HepG2 (cell line): ENCODE measurements at regions not wholly inside any gene's neighbourhood (a gene's known extent, or its start where the extent isn't known, plus 50 kb on each side); places are given as distances from the start of the nearest gene placed in this dataset.

Source experiments
- ATAC-seq: fragments of 200-7000 bp; cut with Tn5 transposase; 3 replicates; pipeline ENCODE4 v1.9.1; 2020; ENCODE audit warnings: mild to moderate bottlenecking, moderate library complexity
- BruUV-seq: library from RNA; stranded (reverse); fragments of 400-500 nt; replicated peaks from 2 replicates; lab custom pipeline; 2021; lab: Mats Ljungman, UMichigan
- CTCF ChIA-PET: fragments of 300-600 bp; formaldehyde crosslinking; extraction: SDS; loops from one replicate; lab custom pipeline; 2021; ENCODE audit warnings: low total read pairs, inconsistent platforms, low intra/inter-chr PET ratio; lab: Yijun Ruan, JAX
- POLR2A ChIA-PET: fragments of 350-600 bp; sonication (Branson Sonifier 250); formaldehyde crosslinking; loops from one replicate; lab custom pipeline; 2020; ENCODE audit warnings: antibody characterized with exemption, inconsistent platforms; lab: Yijun Ruan, JAX
- DNase-seq: peaks from one replicate; pipeline ENCODE4 v3.0.0-alpha.2; 2015; ENCODE audit warnings: low spot score
- FAIRE-seq: peaks from 3 replicates; lab custom pipeline; 2011; peaks lifted over from hg19 to GRCh38; lab: Jason Lieb, UNC
- H2AFZ ChIP-seq: one replicate; pipeline ENCODE4 v1.6.1; 2011; ENCODE audit warnings: low read length, inconsistent platforms
- H3K27ac ChIP-seq: fragments of 300-600 bp; 3 replicates; pipeline ENCODE4 v1.8.0; 2011; ENCODE audit warnings: mixed run types, mild to moderate bottlenecking, mixed read lengths, low read length, inconsistent platforms; ENCODE audit not compliant: insufficient read depth; ENCODE audit errors: extremely low read length
- H3K27me3 ChIP-seq, 2 experiments: fragments of 200-600 bp in 1 of 2; 2 replicates in 1 of 2; 3 replicates in 1 of 2; pipeline versions ENCODE4 v1.6.0 to v1.8.0; 2011; ENCODE audit warnings: low read length in 2 of 2, mild to moderate bottlenecking in 2 of 2, moderate library complexity in 2 of 2, inconsistent platforms in 1 of 2; ENCODE audit not compliant: insufficient read depth in 2 of 2, control insufficient read depth in 1 of 2
- H3K36me3 ChIP-seq, 2 experiments: fragments of 200-600 bp in 1 of 2; replicated peaks in 1 of 2; 2 replicates in 1 of 2; 3 replicates in 1 of 2; pipeline versions ENCODE4 v1.5.1 to v1.8.0; 2011; ENCODE audit warnings: low read length in 2 of 2, inconsistent platforms in 1 of 2; ENCODE audit not compliant: insufficient read depth in 2 of 2, control insufficient read depth in 1 of 2
- H3K4me1 ChIP-seq: 2 replicates; pipeline ENCODE4 v1.5.1; 2012; ENCODE audit warnings: low read length, inconsistent platforms; ENCODE audit not compliant: insufficient read depth
- H3K4me2 ChIP-seq: 2 replicates; pipeline ENCODE4 v1.6.0; 2011; ENCODE audit warnings: low read depth, low read length, inconsistent platforms
- H3K4me3 ChIP-seq, 3 experiments: fragments of 200-600 bp in 1 of 3; sonication (generic), shearing (Covaris generic) in 1 of 3; replicated peaks in 1 of 3; 2 replicates each; pipeline ENCODE4 v1.5.1; 2011 to 2016; ENCODE audit warnings: low read length in 3 of 3, inconsistent platforms in 2 of 3, low read depth in 2 of 3, mild to moderate bottlenecking in 2 of 3, control low read depth in 1 of 3, mixed read lengths in 1 of 3; ENCODE audit not compliant: insufficient read depth in 1 of 3
- H3K79me2 ChIP-seq: one replicate; pipeline ENCODE4 v1.6.1; 2011; ENCODE audit warnings: low read length, inconsistent platforms; ENCODE audit not compliant: insufficient read depth
- H3K9ac ChIP-seq: 2 replicates; pipeline ENCODE4 v1.6.0; 2011; ENCODE audit warnings: mild to moderate bottlenecking, low read depth, low read length, inconsistent platforms; ENCODE audit not compliant: insufficient read depth
- H3K9me3 ChIP-seq: 2 replicates; pipeline ENCODE4 v1.5.1; 2012; ENCODE audit warnings: mild to moderate bottlenecking, low read length
- H4K20me1 ChIP-seq: 2 replicates; pipeline ENCODE4 v1.6.0; 2011; ENCODE audit warnings: inconsistent platforms, mild to moderate bottlenecking, low read length, moderate library complexity; ENCODE audit not compliant: insufficient read depth
- SMAD1 ChIP-seq: sonication (generic); formaldehyde crosslinking; IDR thresholded peaks from 2 replicates; pipeline ENCODE4 v1.4.0; 2020; ENCODE audit warnings: missing genetic modification reagents, low read depth, mild to moderate bottlenecking, borderline replicate concordance
- TBX2 ChIP-seq: sonication (generic); formaldehyde crosslinking; IDR thresholded peaks from 2 replicates; pipeline ENCODE4 v1.5.0; 2020; ENCODE audit warnings: missing genetic modification reagents, mild to moderate bottlenecking, borderline replicate concordance
- TBX3 ChIP-seq: fragments of 450-650 bp; IDR thresholded peaks from 2 replicates; pipeline ENCODE4 v1.6.1; 2017; ENCODE audit warnings: antibody characterized with exemption, mild to moderate bottlenecking, inconsistent platforms, borderline replicate concordance
- THAP7 ChIP-seq: sonication (generic); formaldehyde crosslinking; IDR thresholded peaks from 2 replicates; pipeline ENCODE4 v1.8.1; 2023; ENCODE audit warnings: mild to moderate bottlenecking, missing genetic modification reagents
- ZBTB44 ChIP-seq: sonication (generic); formaldehyde crosslinking; IDR thresholded peaks from 2 replicates; pipeline ENCODE4 v1.4.0; 2020; ENCODE audit warnings: missing genetic modification reagents
- ZFP90 ChIP-seq: sonication (generic); formaldehyde crosslinking; IDR thresholded peaks from 2 replicates; pipeline ENCODE4 v1.8.0; 2022; ENCODE audit warnings: missing genetic modification reagents, mild to moderate bottlenecking, inconsistent platforms, borderline replicate concordance
- ZNF382 ChIP-seq: sonication (generic); formaldehyde crosslinking; IDR thresholded peaks from 2 replicates; pipeline ENCODE4 v1.5.0; 2020; ENCODE audit warnings: missing genetic modification reagents, mild to moderate bottlenecking, borderline replicate concordance
- WGBS: methylation state at CpG from one replicate; pipeline ENCODE4 v1.1.6; 2017; ENCODE audit warnings: low lambda C conversion rate; 5-methylcytosine and 5-hydroxymethylcytosine counted together
- in situ Hi-C: cut with HindIII; loops from 2 replicates; pipeline ENCODE4 v1.10.0; 2017; ENCODE audit warnings: low pct_unique_long_range_greater_than_20kb; ENCODE audit not compliant: extremely low pct_ligation_motif_present
- intact Hi-C: fragments of 100-400 bp; cut with micrococcal nuclease; formaldehyde crosslinking; loops from one replicate; pipeline ENCODE4 v1.10.0; 2022; ENCODE audit not compliant: unreplicated experiment

- Histone ChIP-seq H3K4me2 (no peak overlapping the region), H3K4me1 (peaks cover 97% of the 10 kb centered on the region), H4K20me1 (peaks cover 7% of the 10 kb centered on the region; the same call in 1 of the 2 replicates), H3K27me3 (no peaks in the 10 kb centered on the region), H3K9ac (no peak overlapping the region), H3K27ac (no peak overlapping the region), H3K4me3 (no peak overlapping the region), H3K9me3 (no peaks in the 10 kb centered on the region), H3K36me3 (no peaks in the 10 kb centered on the region), H2AFZ (no peak overlapping the region), H3K79me2 (peaks cover 95% of the 10 kb centered on the region)
- no peak for ATAC-seq
- BruUV-seq: no TSS peak
- in situ Hi-C loops: loop anchor here (25.0 kb wide), 1 partner anchor 167 kb away; no protein-coding TSS in a partner anchor
- ChIA-PET POLR2A (no interaction called here), CTCF (no interaction called here)
- peak; percentile 12 for FAIRE-seq
- intact Hi-C loops: no loop called here
- no peak for DNase-seq
- TF ChIP-seq SMAD1 (CRISPR knock-in tag) (no peak), ZNF382 (CRISPR knock-in tag) (no peak), ZFP90 (CRISPR knock-in tag) (no peak), ZBTB44 (CRISPR knock-in tag) (no peak), TBX2 (CRISPR knock-in tag) (no peak), TBX3 (no peak), THAP7 (CRISPR knock-in tag) (no peak)
- 87% methylated on average over 2 of the region's 2 CpGs for WGBS
These were observed 58.9 kb upstream of the ULK4 start for GRCh38 chr3:42020684-42021307.
